SK-N-SH (cell line): ENCODE measurements at regions not wholly inside any gene's neighbourhood (a gene's known extent, or its start where the extent isn't known, plus 50 kb on each side); places are given as distances from the start of the nearest gene placed in this dataset.

ENCODE experiments used
- CHD2 ChIP-seq: fragments of 150-350 bp; IDR thresholded peaks from 2 replicates; pipeline ENCODE4 v1.6.1; 2018; ENCODE audit warnings: low read length; ENCODE audit not compliant: partially characterized antibody
- ELF1 ChIP-seq: IDR thresholded peaks from 2 replicates; pipeline ENCODE4 v1.4.0; 2012
- JUND ChIP-seq: IDR thresholded peaks from 2 replicates; pipeline ENCODE4 v1.4.0; 2012
- NFIC ChIP-seq: IDR thresholded peaks from 2 replicates; pipeline ENCODE4 v1.4.0; 2012; ENCODE audit warnings: borderline replicate concordance
- POLR2AphosphoS5 ChIP-seq: IDR thresholded peaks from 2 replicates; pipeline ENCODE4 v1.6.1; 2012; ENCODE audit warnings: low read depth, low read length
- RAD21 ChIP-seq: IDR thresholded peaks from 2 replicates; pipeline ENCODE4 v1.6.1; 2012; ENCODE audit warnings: mild to moderate bottlenecking, low read length
- RFX5 ChIP-seq: IDR thresholded peaks from 2 replicates; pipeline ENCODE4 v1.6.1; 2012; ENCODE audit warnings: mild to moderate bottlenecking, improper control_type of control experiment, low read length
- TCF12 ChIP-seq: IDR thresholded peaks from 2 replicates; pipeline ENCODE4 v1.4.0; 2012
- YY1 ChIP-seq: IDR thresholded peaks from 2 replicates; pipeline ENCODE4 v1.4.0; 2012; ENCODE audit warnings: low read depth, mild to moderate bottlenecking
- TF ChIP-seq, protein P1 (sequence below): IDR thresholded peaks from 2 replicates; pipeline ENCODE4 v1.4.0; 2012; ENCODE audit warnings: low read depth
- TF ChIP-seq, protein P2 (sequence below): fragments of 200-600 bp; sonication (generic); IDR thresholded peaks from 2 replicates; pipeline ENCODE4 v1.6.1; 2017; ENCODE audit warnings: antibody characterized with exemption, mild to moderate bottlenecking, moderate library complexity
- TF ChIP-seq, protein P3 (sequence below): IDR thresholded peaks from 2 replicates; pipeline ENCODE4 v1.4.0; 2012; ENCODE audit warnings: low read depth, borderline replicate concordance
- TF ChIP-seq, protein P4 (sequence below): fragments of 150-350 bp; IDR thresholded peaks from 2 replicates; pipeline ENCODE4 v1.6.1; 2017; ENCODE audit warnings: antibody characterized with exemption, low read length, low read depth, borderline replicate concordance

DNA sequence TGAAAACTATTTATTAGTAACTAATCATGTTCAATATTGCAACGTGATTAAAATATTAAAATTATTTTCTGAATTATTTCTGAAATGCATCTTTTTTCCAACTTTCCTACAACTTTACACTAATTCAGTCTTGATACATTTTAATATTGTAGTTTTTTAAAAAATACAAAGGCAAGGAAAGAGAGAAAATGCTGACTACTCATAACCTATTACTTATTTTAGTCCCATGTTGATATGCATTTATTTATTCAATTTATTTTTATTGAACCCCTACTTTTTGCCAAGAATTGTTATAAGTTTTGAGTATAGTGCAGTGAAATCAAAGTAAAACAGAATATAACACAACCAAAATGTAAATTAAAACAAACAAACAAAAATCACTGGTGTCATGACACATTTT lies 978.2 kb downstream of the CDH9 start:
- TF ChIP-seq, protein P1, sequence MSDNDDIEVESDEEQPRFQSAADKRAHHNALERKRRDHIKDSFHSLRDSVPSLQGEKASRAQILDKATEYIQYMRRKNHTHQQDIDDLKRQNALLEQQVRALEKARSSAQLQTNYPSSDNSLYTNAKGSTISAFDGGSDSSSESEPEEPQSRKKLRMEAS: no peak
- TF ChIP-seq JUND: no peak
- no peak for TF ChIP-seq NFIC
- TF ChIP-seq, protein P2, sequence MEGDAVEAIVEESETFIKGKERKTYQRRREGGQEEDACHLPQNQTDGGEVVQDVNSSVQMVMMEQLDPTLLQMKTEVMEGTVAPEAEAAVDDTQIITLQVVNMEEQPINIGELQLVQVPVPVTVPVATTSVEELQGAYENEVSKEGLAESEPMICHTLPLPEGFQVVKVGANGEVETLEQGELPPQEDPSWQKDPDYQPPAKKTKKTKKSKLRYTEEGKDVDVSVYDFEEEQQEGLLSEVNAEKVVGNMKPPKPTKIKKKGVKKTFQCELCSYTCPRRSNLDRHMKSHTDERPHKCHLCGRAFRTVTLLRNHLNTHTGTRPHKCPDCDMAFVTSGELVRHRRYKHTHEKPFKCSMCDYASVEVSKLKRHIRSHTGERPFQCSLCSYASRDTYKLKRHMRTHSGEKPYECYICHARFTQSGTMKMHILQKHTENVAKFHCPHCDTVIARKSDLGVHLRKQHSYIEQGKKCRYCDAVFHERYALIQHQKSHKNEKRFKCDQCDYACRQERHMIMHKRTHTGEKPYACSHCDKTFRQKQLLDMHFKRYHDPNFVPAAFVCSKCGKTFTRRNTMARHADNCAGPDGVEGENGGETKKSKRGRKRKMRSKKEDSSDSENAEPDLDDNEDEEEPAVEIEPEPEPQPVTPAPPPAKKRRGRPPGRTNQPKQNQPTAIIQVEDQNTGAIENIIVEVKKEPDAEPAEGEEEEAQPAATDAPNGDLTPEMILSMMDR: no peak
- no peak for TF ChIP-seq RAD21
- TF ChIP-seq, protein P3, sequence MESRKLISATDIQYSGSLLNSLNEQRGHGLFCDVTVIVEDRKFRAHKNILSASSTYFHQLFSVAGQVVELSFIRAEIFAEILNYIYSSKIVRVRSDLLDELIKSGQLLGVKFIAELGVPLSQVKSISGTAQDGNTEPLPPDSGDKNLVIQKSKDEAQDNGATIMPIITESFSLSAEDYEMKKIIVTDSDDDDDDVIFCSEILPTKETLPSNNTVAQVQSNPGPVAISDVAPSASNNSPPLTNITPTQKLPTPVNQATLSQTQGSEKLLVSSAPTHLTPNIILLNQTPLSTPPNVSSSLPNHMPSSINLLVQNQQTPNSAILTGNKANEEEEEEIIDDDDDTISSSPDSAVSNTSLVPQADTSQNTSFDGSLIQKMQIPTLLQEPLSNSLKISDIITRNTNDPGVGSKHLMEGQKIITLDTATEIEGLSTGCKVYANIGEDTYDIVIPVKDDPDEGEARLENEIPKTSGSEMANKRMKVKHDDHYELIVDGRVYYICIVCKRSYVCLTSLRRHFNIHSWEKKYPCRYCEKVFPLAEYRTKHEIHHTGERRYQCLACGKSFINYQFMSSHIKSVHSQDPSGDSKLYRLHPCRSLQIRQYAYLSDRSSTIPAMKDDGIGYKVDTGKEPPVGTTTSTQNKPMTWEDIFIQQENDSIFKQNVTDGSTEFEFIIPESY: no peak
- TF ChIP-seq TCF12: no peak
- TF ChIP-seq, protein P4, sequence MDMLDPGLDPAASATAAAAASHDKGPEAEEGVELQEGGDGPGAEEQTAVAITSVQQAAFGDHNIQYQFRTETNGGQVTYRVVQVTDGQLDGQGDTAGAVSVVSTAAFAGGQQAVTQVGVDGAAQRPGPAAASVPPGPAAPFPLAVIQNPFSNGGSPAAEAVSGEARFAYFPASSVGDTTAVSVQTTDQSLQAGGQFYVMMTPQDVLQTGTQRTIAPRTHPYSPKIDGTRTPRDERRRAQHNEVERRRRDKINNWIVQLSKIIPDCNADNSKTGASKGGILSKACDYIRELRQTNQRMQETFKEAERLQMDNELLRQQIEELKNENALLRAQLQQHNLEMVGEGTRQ: no peak
- no peak for TF ChIP-seq YY1
- no peak for TF ChIP-seq CHD2
- no peak for TF ChIP-seq ELF1
- no peak for TF ChIP-seq RFX5
- no peak for TF ChIP-seq POLR2AphosphoS5
